ENCODE measurements at regions not wholly inside any gene's neighbourhood (a gene's known extent, or its start where the extent isn't known, plus 50 kb on each side); places are given as distances from the start of the nearest gene placed in this dataset.

DNA sequence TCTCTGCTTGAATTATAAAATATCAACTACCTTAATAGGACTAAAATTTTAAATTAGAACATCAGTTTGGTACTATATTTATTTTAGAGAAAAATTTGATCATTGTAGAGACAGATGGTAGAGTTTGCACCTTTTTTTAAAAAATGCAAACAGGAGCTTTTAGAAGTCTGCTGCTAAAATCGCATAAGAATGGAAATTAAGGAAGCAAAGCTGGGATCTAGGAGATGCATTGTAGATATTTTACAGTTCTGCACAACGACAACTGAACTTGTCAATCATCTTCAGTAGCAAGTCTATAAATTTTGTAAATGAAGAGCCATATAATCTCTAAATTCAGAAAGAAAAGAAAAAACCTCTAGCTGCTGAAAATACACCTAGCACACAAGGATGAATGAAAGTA is 185.6 kb upstream of the KCNK2 start:
- no peak for DNase-seq (ENCODE audit: low spot score)
- Histone ChIP-seq H3K27me3 (ENCODE audit: control insufficient read depth in 4 of 4, insufficient read depth in 4 of 4, low read length in 3 of 4) (no peaks in the 10 kb centered on the region), H3K27ac (ENCODE audit: low read depth in 1 of 2, low read length in 2 of 2) (no peak overlapping the region), H3K36me3 (ENCODE audit: control insufficient read depth in 4 of 4, insufficient read depth in 3 of 4, low read depth in 1 of 4, low read length in 3 of 4) (no peaks in the 10 kb centered on the region), H3K4me1 (ENCODE audit: control insufficient read depth in 4 of 4, insufficient read depth in 4 of 4, low read length in 3 of 4) (no peaks in the 10 kb centered on the region), H3K9ac (ENCODE audit: low read depth in 1 of 2, low read length in 2 of 2) (no peak overlapping the region), H3K9me3 (ENCODE audit: control insufficient read depth in 4 of 4, low read length in 3 of 4) (no peaks in the 10 kb centered on the region), H3K4me3 (ENCODE audit: low read depth in 1 of 3, low read length in 3 of 3) (no peak overlapping the region)
- WGBS, result 63% methylated on average over 2 of the region's 2 CpGs
- TF ChIP-seq, protein P1, sequence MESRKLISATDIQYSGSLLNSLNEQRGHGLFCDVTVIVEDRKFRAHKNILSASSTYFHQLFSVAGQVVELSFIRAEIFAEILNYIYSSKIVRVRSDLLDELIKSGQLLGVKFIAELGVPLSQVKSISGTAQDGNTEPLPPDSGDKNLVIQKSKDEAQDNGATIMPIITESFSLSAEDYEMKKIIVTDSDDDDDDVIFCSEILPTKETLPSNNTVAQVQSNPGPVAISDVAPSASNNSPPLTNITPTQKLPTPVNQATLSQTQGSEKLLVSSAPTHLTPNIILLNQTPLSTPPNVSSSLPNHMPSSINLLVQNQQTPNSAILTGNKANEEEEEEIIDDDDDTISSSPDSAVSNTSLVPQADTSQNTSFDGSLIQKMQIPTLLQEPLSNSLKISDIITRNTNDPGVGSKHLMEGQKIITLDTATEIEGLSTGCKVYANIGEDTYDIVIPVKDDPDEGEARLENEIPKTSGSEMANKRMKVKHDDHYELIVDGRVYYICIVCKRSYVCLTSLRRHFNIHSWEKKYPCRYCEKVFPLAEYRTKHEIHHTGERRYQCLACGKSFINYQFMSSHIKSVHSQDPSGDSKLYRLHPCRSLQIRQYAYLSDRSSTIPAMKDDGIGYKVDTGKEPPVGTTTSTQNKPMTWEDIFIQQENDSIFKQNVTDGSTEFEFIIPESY (IDR thresholded peaks at IDR 0.05), result no peak
- TF ChIP-seq SP1 (IDR thresholded peaks at IDR 0.05) (no peak), EGR1 (IDR thresholded peaks at IDR 0.05; ENCODE audit: low read depth in 2 of 2) (no peak), RXRA (IDR thresholded peaks at IDR 0.05) (no peak), FOXA1 (IDR thresholded peaks at IDR 0.05) (no peak), RAD21 (IDR thresholded peaks at IDR 0.05) (no peak), TAF1 (conservative IDR thresholded peaks at IDR 0.05) (no peak), HNF4G (IDR thresholded peaks at IDR 0.05) (no peak), JUND (IDR thresholded peaks at IDR 0.05) (no peak)
- TF ChIP-seq, protein P2, sequence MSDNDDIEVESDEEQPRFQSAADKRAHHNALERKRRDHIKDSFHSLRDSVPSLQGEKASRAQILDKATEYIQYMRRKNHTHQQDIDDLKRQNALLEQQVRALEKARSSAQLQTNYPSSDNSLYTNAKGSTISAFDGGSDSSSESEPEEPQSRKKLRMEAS (IDR thresholded peaks at IDR 0.05), result no peak
- TF ChIP-seq, protein P3, sequence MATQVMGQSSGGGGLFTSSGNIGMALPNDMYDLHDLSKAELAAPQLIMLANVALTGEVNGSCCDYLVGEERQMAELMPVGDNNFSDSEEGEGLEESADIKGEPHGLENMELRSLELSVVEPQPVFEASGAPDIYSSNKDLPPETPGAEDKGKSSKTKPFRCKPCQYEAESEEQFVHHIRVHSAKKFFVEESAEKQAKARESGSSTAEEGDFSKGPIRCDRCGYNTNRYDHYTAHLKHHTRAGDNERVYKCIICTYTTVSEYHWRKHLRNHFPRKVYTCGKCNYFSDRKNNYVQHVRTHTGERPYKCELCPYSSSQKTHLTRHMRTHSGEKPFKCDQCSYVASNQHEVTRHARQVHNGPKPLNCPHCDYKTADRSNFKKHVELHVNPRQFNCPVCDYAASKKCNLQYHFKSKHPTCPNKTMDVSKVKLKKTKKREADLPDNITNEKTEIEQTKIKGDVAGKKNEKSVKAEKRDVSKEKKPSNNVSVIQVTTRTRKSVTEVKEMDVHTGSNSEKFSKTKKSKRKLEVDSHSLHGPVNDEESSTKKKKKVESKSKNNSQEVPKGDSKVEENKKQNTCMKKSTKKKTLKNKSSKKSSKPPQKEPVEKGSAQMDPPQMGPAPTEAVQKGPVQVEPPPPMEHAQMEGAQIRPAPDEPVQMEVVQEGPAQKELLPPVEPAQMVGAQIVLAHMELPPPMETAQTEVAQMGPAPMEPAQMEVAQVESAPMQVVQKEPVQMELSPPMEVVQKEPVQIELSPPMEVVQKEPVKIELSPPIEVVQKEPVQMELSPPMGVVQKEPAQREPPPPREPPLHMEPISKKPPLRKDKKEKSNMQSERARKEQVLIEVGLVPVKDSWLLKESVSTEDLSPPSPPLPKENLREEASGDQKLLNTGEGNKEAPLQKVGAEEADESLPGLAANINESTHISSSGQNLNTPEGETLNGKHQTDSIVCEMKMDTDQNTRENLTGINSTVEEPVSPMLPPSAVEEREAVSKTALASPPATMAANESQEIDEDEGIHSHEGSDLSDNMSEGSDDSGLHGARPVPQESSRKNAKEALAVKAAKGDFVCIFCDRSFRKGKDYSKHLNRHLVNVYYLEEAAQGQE (IDR thresholded peaks at IDR 0.05), result no peak
- TF ChIP-seq, protein P4, sequence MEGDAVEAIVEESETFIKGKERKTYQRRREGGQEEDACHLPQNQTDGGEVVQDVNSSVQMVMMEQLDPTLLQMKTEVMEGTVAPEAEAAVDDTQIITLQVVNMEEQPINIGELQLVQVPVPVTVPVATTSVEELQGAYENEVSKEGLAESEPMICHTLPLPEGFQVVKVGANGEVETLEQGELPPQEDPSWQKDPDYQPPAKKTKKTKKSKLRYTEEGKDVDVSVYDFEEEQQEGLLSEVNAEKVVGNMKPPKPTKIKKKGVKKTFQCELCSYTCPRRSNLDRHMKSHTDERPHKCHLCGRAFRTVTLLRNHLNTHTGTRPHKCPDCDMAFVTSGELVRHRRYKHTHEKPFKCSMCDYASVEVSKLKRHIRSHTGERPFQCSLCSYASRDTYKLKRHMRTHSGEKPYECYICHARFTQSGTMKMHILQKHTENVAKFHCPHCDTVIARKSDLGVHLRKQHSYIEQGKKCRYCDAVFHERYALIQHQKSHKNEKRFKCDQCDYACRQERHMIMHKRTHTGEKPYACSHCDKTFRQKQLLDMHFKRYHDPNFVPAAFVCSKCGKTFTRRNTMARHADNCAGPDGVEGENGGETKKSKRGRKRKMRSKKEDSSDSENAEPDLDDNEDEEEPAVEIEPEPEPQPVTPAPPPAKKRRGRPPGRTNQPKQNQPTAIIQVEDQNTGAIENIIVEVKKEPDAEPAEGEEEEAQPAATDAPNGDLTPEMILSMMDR (IDR thresholded peaks at IDR 0.05; ENCODE audit: low read depth, low read length, missing input control), result no peak

DNA sequence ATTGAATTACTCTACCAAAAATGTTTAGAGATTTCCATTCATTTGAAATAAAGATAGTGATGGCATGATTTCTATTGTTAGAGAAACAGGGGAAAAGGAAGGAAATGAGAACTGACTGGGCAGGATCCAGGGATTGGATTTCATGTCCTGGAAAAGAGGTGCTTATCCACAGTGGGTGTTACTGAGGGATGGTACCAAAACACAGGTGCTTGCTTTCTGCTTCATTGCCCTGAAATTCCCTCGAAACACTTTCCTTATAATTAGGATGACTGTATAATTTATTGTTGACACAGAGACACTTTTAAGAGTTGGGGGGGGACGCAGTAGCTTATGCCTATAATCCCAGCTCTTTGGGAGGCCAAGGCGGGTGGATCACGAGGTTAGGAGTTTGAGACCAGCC is 185.0 kb upstream of the KCNK2 start:
- H3K9ac ChIP-seq (ENCODE audit: low read depth in 1 of 2, low read length in 2 of 2), result no peak overlapping the region
- H3K27me3 ChIP-seq (ENCODE audit: control insufficient read depth in 4 of 4, insufficient read depth in 4 of 4, low read length in 3 of 4), result no peaks in the 10 kb centered on the region
- no peak overlapping the region for H3K27ac ChIP-seq (ENCODE audit: low read depth in 1 of 2, low read length in 2 of 2)
- WGBS, result 63% methylated on average over 4 of the region's 4 CpGs
- no peaks in the 10 kb centered on the region for H3K4me1 ChIP-seq (ENCODE audit: control insufficient read depth in 4 of 4, insufficient read depth in 4 of 4, low read length in 3 of 4)
- no peaks in the 10 kb centered on the region for H3K9me3 ChIP-seq (ENCODE audit: control insufficient read depth in 4 of 4, low read length in 3 of 4)
- H3K4me3 ChIP-seq (ENCODE audit: low read depth in 1 of 3, low read length in 3 of 3), result no peak overlapping the region
- no peak for DNase-seq (ENCODE audit: low spot score)
- no peaks in the 10 kb centered on the region for H3K36me3 ChIP-seq (ENCODE audit: control insufficient read depth in 4 of 4, insufficient read depth in 3 of 4, low read depth in 1 of 4, low read length in 3 of 4)
- TF ChIP-seq FOXA1 (IDR thresholded peaks at IDR 0.05) (no peak), RXRA (IDR thresholded peaks at IDR 0.05) (no peak), SP1 (IDR thresholded peaks at IDR 0.05) (no peak), YY1 (IDR thresholded peaks at IDR 0.05) (no peak), HNF4A (conservative IDR thresholded peaks at IDR 0.05) (no peak), JUND (IDR thresholded peaks at IDR 0.05) (no peak), RAD21 (IDR thresholded peaks at IDR 0.05) (no peak), NR2F2 (IDR thresholded peaks at IDR 0.05) (no peak), HNF4G (IDR thresholded peaks at IDR 0.05) (no peak), EGR1 (IDR thresholded peaks at IDR 0.05; ENCODE audit: low read depth in 2 of 2) (no peak), FOXA2 (IDR thresholded peaks at IDR 0.05) (no peak), TAF1 (conservative IDR thresholded peaks at IDR 0.05) (no peak)
- TF ChIP-seq, protein P1 (IDR thresholded peaks at IDR 0.05), result no peak
- TF ChIP-seq, protein P2 (IDR thresholded peaks at IDR 0.05), result no peak
- TF ChIP-seq, protein P5, sequence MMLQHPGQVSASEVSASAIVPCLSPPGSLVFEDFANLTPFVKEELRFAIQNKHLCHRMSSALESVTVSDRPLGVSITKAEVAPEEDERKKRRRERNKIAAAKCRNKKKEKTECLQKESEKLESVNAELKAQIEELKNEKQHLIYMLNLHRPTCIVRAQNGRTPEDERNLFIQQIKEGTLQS (IDR thresholded peaks at IDR 0.05), result no peak
- TF ChIP-seq, protein P3 (IDR thresholded peaks at IDR 0.05), result no peak

All from liver (tissue), 8 donors.